ENCODE measurements at regions not wholly inside any gene's neighbourhood (a gene's known extent, or its start where the extent isn't known, plus 50 kb on each side); places are given as distances from the start of the nearest gene placed in this dataset.

DNA sequence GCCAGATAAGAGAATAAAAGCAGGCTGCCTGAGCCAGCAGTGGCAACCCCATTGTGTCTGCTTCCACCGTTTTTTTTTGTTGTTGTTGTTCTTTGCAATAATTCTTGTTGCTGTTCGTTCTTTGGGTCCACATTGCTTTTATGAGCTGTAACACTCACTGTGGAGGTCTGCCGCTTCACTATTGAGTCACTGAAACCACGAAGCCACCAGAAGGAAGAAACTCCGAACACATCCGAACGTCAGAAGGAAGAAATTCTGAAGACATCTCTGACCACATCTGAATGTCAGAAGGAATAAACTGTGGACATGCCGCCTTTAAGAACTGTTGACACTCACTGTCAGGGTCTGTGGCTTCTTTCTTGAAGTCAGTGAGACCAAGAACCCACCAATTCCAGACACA, 110.5 kb downstream of the PCDH18 start:
- TF ChIP-seq CTCF (IDR thresholded peaks at IDR 0.05) (no peak), POLR2A (IDR thresholded peaks at IDR 0.05) (no peak)
